ENCODE measurements at regions not wholly inside any gene's neighbourhood (a gene's known extent, or its start where the extent isn't known, plus 50 kb on each side); places are given as distances from the start of the nearest gene placed in this dataset.

DNA sequence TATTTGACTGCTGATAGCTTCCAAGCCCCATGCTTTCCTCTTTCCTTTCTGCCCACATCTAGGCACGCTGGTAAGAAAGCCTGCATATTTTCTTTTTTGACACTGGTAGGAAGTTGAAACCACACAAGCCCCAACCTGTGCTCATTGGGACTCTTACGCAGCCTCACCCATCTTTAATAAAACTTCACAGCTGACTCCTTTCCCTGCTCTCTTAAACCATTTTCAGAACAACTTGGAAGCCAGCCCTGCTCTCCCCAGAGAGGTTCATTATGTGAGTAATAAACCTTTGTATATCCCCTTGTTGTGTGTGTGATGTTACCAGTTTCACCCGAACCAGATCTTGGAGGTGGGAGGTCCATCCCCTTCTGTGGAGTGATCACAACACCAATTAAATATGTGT lies 268.4 kb downstream of the GPD2 start:
- Mint-ChIP-seq H3K4me1 (no peaks in the 10 kb centered on the region), H3K27ac (no peak overlapping the region), H3K9me3 (no peaks in the 10 kb centered on the region), H3K36me3 (no peaks in the 10 kb centered on the region), H3K27me3 (peaks cover 10% of the 10 kb centered on the region), H3K4me3 (no peak overlapping the region)
- POLR2A ChIA-PET = no interaction called here
- ATAC-seq (ENCODE audit: low read depth) (no peak), DNase-seq (no peak)

DNA sequence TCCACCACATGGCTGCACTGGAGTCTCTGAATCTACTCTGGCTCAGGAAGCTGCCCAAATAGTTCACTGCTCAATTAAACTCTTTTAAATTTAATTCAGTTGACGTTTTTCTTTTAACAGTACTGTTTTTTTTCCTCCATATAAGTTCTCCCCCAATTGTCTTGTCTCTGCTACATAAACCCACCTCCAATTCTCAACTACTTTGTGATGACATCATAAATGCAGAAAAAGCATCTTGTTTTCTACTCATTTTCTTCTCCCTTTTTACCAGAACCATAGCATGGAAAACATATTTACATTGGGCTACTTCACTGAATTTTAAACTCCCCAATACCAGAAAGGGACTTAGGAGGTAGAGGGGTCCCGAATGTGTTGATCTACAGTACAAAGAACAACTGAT lies 270.4 kb downstream of the GPD2 start:
- POLR2A ChIA-PET = no interaction called here
- no peaks in the 10 kb centered on the region for H3K9me3 Mint-ChIP-seq
- H3K4me1 Mint-ChIP-seq = no peaks in the 10 kb centered on the region
- no peak overlapping the region for H3K27ac Mint-ChIP-seq
- H3K27me3 Mint-ChIP-seq = peaks cover 5% of the 10 kb centered on the region
- H3K4me3 Mint-ChIP-seq = no peak overlapping the region
- no peaks in the 10 kb centered on the region for H3K36me3 Mint-ChIP-seq
- DNase-seq = no peak
- no peak for ATAC-seq (ENCODE audit: low read depth)

DNA sequence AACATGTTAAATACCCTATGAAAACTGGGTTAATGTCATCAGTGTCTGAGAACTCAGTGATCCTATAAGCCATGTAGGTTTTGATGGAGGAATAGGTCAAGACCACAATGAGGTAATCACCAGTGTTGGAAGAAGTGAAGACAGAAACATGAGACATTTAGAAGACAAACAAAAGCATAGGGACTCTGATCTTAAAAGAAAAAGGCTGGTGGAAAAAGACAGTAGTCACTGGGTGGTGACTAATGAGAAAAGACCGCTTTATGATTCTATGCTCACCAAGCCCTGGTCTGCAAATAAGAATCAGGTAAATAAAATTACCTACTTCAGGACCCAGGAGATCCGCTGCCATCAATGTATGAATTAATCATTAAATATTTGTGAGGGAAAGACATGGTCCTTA lies 271.9 kb downstream of the GPD2 start:
- no peaks in the 10 kb centered on the region for H3K9me3 Mint-ChIP-seq
- POLR2A ChIA-PET = no interaction called here
- H3K4me3 Mint-ChIP-seq = no peak overlapping the region
- DNase-seq (no peak), ATAC-seq (ENCODE audit: low read depth) (no peak)
- H3K27me3 Mint-ChIP-seq = peaks cover 5% of the 10 kb centered on the region
- no peaks in the 10 kb centered on the region for H3K36me3 Mint-ChIP-seq
- H3K4me1 Mint-ChIP-seq = no peaks in the 10 kb centered on the region
- H3K27ac Mint-ChIP-seq = no peak overlapping the region

DNA sequence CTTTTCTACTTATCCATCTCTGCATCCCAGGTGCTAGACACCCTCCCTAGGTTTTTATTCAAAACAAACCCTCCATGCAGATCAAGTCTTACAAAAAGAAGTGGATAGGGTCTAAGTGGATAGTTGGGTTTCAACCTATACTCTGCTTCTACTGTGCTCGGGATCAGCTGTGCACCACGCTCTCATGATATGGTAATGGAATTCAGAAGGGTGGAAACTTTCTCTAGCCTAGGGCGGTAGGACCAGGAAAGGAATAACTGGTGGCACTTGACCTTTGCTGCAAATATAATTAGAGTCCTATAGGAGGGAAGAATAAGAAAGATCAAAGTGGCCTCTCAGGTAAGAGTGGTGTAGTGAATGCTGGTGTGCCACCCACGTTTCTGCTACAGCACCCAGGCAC lies 272.9 kb downstream of the GPD2 start:
- no peaks in the 10 kb centered on the region for H3K4me1 Mint-ChIP-seq
- DNase-seq (no peak), ATAC-seq (ENCODE audit: low read depth) (no peak)
- no peak overlapping the region for H3K27ac Mint-ChIP-seq
- H3K36me3 Mint-ChIP-seq = no peaks in the 10 kb centered on the region
- H3K27me3 Mint-ChIP-seq = peaks cover 3% of the 10 kb centered on the region
- H3K9me3 Mint-ChIP-seq = no peaks in the 10 kb centered on the region
- POLR2A ChIA-PET = no interaction called here
- H3K4me3 Mint-ChIP-seq = no peak overlapping the region

DNA sequence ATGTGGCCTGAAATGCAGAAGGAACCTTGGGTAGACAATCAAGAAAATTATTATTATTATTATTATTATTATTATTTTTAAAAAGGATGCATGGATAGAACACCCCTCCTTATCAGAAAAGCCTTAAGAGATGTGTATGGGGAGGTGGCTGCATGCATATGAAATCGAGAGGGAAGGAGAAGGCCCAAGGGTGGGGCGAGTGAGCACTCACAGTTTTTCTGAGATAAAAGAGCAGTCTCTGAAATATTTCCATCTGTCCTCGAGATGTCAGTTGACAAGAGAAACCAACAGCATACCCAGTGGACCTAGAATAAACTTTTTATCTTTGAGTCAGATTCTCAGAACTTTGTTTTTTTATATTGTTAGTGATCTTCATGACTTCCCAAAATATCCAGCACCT lies 282.9 kb downstream of the GPD2 start:
- POLR2A ChIA-PET = no interaction called here
- Mint-ChIP-seq H3K36me3 (no peaks in the 10 kb centered on the region), H3K9me3 (no peaks in the 10 kb centered on the region), H3K27me3 (no peaks in the 10 kb centered on the region), H3K27ac (no peak overlapping the region), H3K4me3 (no peak overlapping the region), H3K4me1 (no peaks in the 10 kb centered on the region)
- no peak for ATAC-seq (ENCODE audit: low read depth)
- no peak for DNase-seq

DNA sequence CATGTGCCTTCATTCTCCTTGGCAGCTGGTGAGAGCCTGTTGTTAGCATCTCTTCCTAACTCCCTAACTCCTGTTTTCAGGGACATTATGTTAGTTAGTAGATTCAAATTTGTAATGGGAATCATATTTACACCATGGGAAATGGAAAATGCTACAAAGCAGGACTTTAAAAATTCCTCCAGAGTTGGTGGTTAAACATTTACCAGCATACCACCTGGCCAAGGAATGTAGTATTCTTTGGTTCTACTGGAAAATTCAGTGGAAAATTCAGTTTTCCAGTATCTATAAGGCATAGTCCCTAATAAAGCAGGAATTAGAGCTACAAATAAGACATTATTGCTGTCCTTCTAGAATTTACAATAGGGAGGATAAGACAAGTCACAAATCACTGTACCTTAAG lies 291.7 kb downstream of the GPD2 start:
- Mint-ChIP-seq H3K27me3 (peaks cover 11% of the 10 kb centered on the region), H3K36me3 (no peaks in the 10 kb centered on the region), H3K4me1 (no peaks in the 10 kb centered on the region), H3K4me3 (no peak overlapping the region), H3K9me3 (no peaks in the 10 kb centered on the region), H3K27ac (no peak overlapping the region)
- POLR2A ChIA-PET = no interaction called here
- ATAC-seq (ENCODE audit: low read depth) (no peak), DNase-seq (no peak)

DNA sequence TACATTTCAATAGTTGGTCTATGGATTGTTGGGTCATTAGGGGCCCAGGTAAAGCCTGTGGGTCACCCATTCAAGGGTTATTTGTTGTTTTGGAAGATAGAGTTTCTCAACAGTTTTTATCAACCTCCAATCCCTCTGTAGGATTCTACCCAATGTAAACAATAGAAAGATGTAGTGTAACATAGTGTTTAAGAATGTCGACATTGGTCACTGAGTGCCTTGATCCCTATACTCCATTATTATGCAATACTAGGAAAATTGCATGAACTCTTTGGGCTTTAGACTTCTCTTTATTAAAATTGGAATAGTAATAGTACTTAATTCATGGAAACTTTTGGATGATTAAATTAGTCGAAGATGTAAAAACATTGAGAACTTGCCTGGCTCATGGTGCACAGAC lies 292.1 kb downstream of the GPD2 start:
- DNase-seq (no peak), ATAC-seq (ENCODE audit: low read depth) (no peak)
- no peak overlapping the region for H3K4me3 Mint-ChIP-seq
- H3K27me3 Mint-ChIP-seq = peaks cover 11% of the 10 kb centered on the region
- H3K27ac Mint-ChIP-seq = no peak overlapping the region
- POLR2A ChIA-PET = no interaction called here
- H3K9me3 Mint-ChIP-seq = no peaks in the 10 kb centered on the region
- H3K36me3 Mint-ChIP-seq = no peaks in the 10 kb centered on the region
- no peaks in the 10 kb centered on the region for H3K4me1 Mint-ChIP-seq

DNA sequence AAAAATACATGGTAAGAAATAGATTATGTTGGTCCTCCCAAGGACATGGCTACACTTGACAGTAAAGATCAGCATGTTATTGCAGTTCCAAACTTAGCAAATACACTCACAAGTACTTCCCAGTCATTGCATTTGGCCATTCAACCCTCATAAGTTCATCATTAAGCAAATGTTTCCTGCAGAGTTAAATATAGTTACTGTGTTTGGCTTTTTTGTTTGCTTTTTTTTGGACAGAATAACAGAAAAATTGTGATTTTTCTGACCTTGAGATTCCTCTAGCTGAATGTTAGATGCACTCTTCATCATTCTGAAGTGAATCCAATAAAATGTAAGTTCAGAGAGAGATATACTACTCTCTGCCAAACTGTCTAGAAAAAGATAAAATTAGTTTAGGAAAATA lies 295.3 kb downstream of the GPD2 start:
- no peak overlapping the region for H3K4me3 Mint-ChIP-seq
- POLR2A ChIA-PET = no interaction called here
- H3K27ac Mint-ChIP-seq = no peak overlapping the region
- H3K4me1 Mint-ChIP-seq = no peaks in the 10 kb centered on the region
- ATAC-seq (ENCODE audit: low read depth) (no peak), DNase-seq (no peak)
- no peaks in the 10 kb centered on the region for H3K36me3 Mint-ChIP-seq
- H3K9me3 Mint-ChIP-seq = no peaks in the 10 kb centered on the region
- H3K27me3 Mint-ChIP-seq = peaks cover 8% of the 10 kb centered on the region

DNA sequence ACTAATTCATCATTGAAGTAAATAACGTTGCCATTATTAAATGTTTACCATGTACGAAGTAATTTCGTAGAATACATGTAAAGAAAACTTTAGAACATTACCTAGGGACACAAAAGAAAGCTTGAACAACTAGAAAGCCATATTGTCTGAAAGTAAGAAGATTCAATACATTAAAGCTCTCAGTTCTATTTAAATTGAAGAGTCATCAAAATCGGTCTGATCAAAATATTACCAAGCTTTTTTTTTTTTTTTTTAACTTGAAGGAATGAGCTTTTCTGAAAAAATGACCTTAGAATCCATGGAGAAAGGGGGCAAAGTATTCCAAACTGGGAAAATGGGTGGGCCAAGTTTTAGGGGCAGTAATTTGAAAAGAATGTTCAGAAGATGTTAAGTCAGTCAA lies 300.8 kb downstream of the GPD2 start:
- Mint-ChIP-seq H3K27ac (no peak overlapping the region), H3K27me3 (peaks cover 5% of the 10 kb centered on the region), H3K36me3 (no peaks in the 10 kb centered on the region), H3K4me1 (no peaks in the 10 kb centered on the region), H3K9me3 (no peaks in the 10 kb centered on the region), H3K4me3 (no peak overlapping the region)
- DNase-seq (no peak), ATAC-seq (ENCODE audit: low read depth) (no peak)
- POLR2A ChIA-PET = no interaction called here

DNA sequence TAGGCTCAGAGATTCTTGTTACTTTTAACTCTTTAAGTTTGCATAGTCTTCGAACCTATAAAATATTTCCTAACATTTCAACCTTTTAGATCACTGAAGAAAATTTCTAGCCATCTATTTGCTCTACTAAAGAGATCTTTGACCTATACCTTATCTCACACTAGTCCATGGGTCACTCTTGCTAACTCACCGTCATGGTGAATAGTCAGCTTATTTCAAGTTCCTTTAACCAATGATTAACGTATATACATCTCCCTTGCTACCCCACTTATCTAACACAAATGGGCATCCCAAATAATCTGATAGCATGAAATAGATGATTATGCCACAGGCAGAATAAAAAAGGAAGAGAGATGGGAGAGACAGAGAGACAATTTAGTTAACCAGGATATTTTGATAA lies 303.1 kb downstream of the GPD2 start:
- ATAC-seq (ENCODE audit: low read depth) = no peak
- no peaks in the 10 kb centered on the region for H3K4me1 Mint-ChIP-seq
- no peak for DNase-seq
- H3K36me3 Mint-ChIP-seq = no peaks in the 10 kb centered on the region
- POLR2A ChIA-PET = no interaction called here
- peaks cover 5% of the 10 kb centered on the region for H3K27me3 Mint-ChIP-seq
- H3K27ac Mint-ChIP-seq = no peak overlapping the region
- no peak overlapping the region for H3K4me3 Mint-ChIP-seq
- no peaks in the 10 kb centered on the region for H3K9me3 Mint-ChIP-seq

DNA sequence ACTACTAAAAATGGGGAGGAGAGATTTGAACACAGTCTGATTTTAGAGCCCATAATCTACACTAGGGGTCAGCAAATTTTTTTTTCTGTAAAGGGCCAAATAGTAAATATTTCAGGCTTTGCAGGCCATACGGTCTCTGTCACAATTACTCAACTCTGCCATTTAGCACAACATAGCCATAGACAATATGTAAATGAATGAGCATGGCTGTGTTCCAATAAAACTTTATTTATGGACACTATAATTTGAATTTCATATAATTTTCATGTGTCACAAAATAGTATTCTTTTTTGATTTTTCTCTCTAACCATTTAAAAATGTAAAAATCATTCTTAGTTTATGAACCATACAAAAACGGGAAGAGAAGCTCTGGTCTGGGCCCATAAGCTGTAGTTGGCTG lies 309.4 kb downstream of the GPD2 start:
- ATAC-seq (ENCODE audit: low read depth) (no peak), DNase-seq (no peak)

DNA sequence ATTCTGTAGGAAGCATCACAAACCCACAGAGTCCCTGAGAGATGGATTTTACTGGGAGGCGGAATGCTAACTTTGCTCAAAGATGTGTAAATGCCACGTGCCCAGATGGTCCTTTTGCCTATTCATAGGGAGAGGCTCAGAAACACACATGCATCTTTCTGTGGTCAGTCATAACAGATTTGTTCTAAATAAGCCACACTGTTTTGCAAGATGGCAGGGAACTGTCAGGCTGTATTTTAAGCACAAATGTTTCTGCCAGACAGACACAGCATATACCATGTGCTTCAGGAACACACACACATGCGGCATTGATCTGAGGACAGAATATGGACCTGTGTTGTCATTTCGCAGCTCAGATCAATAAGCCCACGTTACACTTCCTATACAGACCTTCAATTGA lies 312.0 kb downstream of the GPD2 start:
- no peaks in the 10 kb centered on the region for H3K4me1 Mint-ChIP-seq
- no peak overlapping the region for H3K27ac Mint-ChIP-seq
- no peaks in the 10 kb centered on the region for H3K36me3 Mint-ChIP-seq
- H3K4me3 Mint-ChIP-seq = no peak overlapping the region
- no peak for DNase-seq
- ATAC-seq (ENCODE audit: low read depth) = no peak
- no peaks in the 10 kb centered on the region for H3K9me3 Mint-ChIP-seq
- H3K27me3 Mint-ChIP-seq = no peaks in the 10 kb centered on the region
- POLR2A ChIA-PET = no interaction called here

More for the DNA sequence above, 309.4 kb downstream of the GPD2 start:
- Mint-ChIP-seq H3K9me3 (no peaks in the 10 kb centered on the region), H3K27me3 (peaks cover 2% of the 10 kb centered on the region), H3K4me3 (no peak overlapping the region), H3K36me3 (no peaks in the 10 kb centered on the region), H3K4me1 (no peaks in the 10 kb centered on the region), H3K27ac (no peak overlapping the region)
- POLR2A ChIA-PET = no interaction called here

DNA sequence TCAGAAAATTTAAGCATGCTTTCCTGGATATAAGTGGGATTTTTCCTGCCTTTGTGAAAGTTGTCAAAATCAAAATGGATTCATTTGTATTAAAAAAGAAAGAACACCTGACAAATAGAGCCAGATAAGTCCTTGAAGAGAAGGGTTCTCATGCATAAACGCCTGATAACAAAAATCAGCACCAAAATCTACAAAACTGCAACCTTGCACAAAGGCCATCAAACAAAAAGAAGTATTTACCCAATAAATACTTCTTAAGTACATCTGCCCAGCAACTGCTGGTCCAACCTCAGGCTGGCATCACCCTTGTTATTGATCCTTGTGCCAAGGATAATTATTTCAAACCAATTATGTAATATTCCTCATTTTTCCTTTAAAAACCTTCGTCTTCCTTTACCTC lies 315.9 kb downstream of the GPD2 start:
- ATAC-seq (ENCODE audit: low read depth) (no peak), DNase-seq (no peak)
- no peak overlapping the region for H3K4me3 Mint-ChIP-seq
- no peaks in the 10 kb centered on the region for H3K36me3 Mint-ChIP-seq
- no peaks in the 10 kb centered on the region for H3K9me3 Mint-ChIP-seq
- H3K4me1 Mint-ChIP-seq = no peaks in the 10 kb centered on the region
- H3K27ac Mint-ChIP-seq = no peak overlapping the region
- no peaks in the 10 kb centered on the region for H3K27me3 Mint-ChIP-seq
- POLR2A ChIA-PET = no interaction called here

DNA sequence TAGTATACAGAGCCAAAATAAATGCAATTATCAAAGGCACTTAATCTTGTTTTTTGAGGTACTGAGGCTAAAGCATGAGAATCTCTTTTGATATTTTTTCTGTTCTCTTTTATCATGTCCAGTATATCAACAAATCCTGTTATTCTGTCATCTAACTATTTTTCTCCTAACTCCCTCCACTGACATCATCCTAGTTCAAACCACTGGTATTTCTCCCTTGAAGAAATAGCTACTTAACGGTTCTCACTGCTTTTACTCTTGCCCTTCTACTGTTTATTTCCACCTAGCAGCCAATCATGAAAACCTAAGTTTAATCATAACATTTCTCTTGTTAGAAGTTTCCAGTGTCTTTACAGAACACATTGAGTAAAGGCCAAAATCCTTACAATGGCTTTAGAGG lies 317.6 kb downstream of the GPD2 start:
- Mint-ChIP-seq H3K36me3 (no peaks in the 10 kb centered on the region), H3K4me3 (no peak overlapping the region), H3K27me3 (no peaks in the 10 kb centered on the region), H3K27ac (no peak overlapping the region), H3K9me3 (no peaks in the 10 kb centered on the region), H3K4me1 (no peaks in the 10 kb centered on the region)
- DNase-seq (no peak), ATAC-seq (ENCODE audit: low read depth) (no peak)
- POLR2A ChIA-PET = no interaction called here

DNA sequence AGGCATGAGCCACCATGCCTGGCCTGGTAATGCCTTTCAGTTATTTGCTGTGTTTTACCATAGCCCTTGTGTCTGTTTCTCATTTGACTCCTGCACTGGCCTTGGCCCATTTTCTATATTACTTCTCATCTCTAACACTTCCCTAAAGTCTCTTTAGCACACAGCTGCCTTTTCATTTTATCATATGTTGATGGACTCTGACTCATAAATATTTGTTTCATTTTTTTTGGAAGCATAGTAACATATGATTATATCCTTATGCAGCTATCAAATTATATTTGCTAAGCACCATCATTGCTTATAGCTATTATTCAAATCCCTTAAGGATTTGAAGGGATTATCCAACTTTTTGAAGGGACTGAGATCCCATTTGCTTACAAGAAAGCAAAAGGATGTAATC lies 320.3 kb downstream of the GPD2 start:
- H3K27me3 Mint-ChIP-seq = no peaks in the 10 kb centered on the region
- no peaks in the 10 kb centered on the region for H3K9me3 Mint-ChIP-seq
- DNase-seq (no peak), ATAC-seq (ENCODE audit: low read depth) (no peak)
- no peaks in the 10 kb centered on the region for H3K36me3 Mint-ChIP-seq
- POLR2A ChIA-PET = no interaction called here
- H3K4me3 Mint-ChIP-seq = no peak overlapping the region
- no peak overlapping the region for H3K27ac Mint-ChIP-seq
- H3K4me1 Mint-ChIP-seq = no peaks in the 10 kb centered on the region

Measured in activated naive CD8-positive, alpha-beta T cell treated with anti-CD3 and anti-CD28 coated beads, Interleukin-2, amount 10 ng/mL, durations not matched to agents 7 days and 5 days (primary cell).